Glutamatergic neuron (in vitro differentiated cells): ENCODE measurements at regions not wholly inside any gene's neighbourhood (a gene's known extent, or its start where the extent isn't known, plus 50 kb on each side); places are given as distances from the start of the nearest gene placed in this dataset.

Experiments used
- DNase-seq: peaks from one replicate; pipeline ENCODE4 v3.0.0; 2022
- H3K27ac Mint-ChIP-seq: one replicate; pipeline ENCODE4 v1.8.0; 2020; ENCODE audit warnings: mild to moderate bottlenecking, mixed read lengths, inconsistent platforms; ENCODE audit not compliant: unreplicated experiment
- H3K27me3 Mint-ChIP-seq: one replicate; pipeline ENCODE4 v1.8.0; 2020; ENCODE audit warnings: mild to moderate bottlenecking, moderate library complexity, mixed read lengths, inconsistent platforms; ENCODE audit not compliant: unreplicated experiment
- H3K36me3 Mint-ChIP-seq: one replicate; pipeline ENCODE4 v1.8.0; 2020; ENCODE audit warnings: mild to moderate bottlenecking, mixed read lengths, inconsistent platforms; ENCODE audit not compliant: unreplicated experiment
- H3K4me1 Mint-ChIP-seq: one replicate; pipeline ENCODE4 v1.8.0; 2020; ENCODE audit warnings: mild to moderate bottlenecking, low read depth, mixed read lengths, inconsistent platforms; ENCODE audit not compliant: unreplicated experiment
- H3K4me3 Mint-ChIP-seq: one replicate; pipeline ENCODE4 v1.8.0; 2020; ENCODE audit warnings: mild to moderate bottlenecking, mixed read lengths, inconsistent platforms; ENCODE audit not compliant: unreplicated experiment
- H3K9me3 Mint-ChIP-seq: one replicate; pipeline ENCODE4 v1.8.0; 2020; ENCODE audit warnings: mild to moderate bottlenecking, moderate library complexity, mixed read lengths, inconsistent platforms; ENCODE audit not compliant: unreplicated experiment
- TF ChIP-seq, protein P1 (sequence below): fragments of 200-600 bp; sonication (generic); IDR thresholded peaks from one replicate; pipeline ENCODE4 v1.5.0; 2021; ENCODE audit not compliant: partially characterized antibody, unreplicated experiment

DNA sequence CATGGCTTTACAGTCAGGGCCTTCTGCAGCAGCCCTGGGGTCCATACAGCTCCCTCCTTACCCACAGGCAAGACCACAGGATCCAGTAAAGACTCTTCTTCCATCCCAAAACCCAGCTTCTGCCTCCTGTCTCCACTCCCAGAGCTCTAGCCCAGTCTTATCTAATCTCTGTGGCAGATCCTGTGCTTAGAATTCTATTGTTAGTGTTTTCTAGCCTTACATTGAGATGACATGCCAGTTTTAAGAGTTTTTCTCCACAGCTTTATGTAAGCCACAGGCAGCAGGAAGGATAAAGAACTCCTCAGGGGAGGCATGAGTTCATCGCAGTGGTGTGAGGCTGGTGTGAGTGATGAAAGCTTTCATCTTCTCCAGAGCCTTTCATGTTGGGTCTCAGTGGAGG lies 129.1 kb downstream of the RCHY1 start:
- Mint-ChIP-seq H3K27me3 (peaks cover 3% of the 10 kb centered on the region), H3K36me3 (no peaks in the 10 kb centered on the region), H3K4me1 (no peaks in the 10 kb centered on the region), H3K9me3 (peaks cover 1% of the 10 kb centered on the region), H3K27ac (no peak overlapping the region), H3K4me3 (no peak overlapping the region)
- TF ChIP-seq, protein P1, sequence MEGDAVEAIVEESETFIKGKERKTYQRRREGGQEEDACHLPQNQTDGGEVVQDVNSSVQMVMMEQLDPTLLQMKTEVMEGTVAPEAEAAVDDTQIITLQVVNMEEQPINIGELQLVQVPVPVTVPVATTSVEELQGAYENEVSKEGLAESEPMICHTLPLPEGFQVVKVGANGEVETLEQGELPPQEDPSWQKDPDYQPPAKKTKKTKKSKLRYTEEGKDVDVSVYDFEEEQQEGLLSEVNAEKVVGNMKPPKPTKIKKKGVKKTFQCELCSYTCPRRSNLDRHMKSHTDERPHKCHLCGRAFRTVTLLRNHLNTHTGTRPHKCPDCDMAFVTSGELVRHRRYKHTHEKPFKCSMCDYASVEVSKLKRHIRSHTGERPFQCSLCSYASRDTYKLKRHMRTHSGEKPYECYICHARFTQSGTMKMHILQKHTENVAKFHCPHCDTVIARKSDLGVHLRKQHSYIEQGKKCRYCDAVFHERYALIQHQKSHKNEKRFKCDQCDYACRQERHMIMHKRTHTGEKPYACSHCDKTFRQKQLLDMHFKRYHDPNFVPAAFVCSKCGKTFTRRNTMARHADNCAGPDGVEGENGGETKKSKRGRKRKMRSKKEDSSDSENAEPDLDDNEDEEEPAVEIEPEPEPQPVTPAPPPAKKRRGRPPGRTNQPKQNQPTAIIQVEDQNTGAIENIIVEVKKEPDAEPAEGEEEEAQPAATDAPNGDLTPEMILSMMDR = no peak
- no peak for DNase-seq

DNA sequence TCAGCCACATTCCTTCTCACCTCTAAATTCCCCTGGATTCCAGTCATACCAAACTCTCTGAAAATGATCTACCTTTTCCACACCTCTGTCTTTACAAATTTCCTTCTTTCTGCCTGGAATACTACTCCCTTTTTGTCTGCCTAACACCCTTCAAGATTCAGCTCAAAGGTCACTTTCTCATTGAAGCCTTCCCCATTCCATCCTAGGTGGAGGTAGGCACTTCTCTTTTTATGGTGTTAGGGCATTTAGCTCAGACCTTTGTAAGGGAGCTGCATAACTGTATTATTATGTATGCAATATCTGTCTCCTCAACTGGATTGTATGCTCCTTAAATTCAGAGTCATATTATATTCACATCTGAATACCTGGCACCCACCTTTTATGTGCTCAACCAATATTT lies 137.7 kb downstream of the RCHY1 start:
- Mint-ChIP-seq H3K27me3 (peaks cover 2% of the 10 kb centered on the region), H3K27ac (no peak overlapping the region), H3K4me1 (no peaks in the 10 kb centered on the region), H3K36me3 (peaks cover 5% of the 10 kb centered on the region), H3K9me3 (no peaks in the 10 kb centered on the region), H3K4me3 (no peak overlapping the region)
- DNase-seq = no peak
- TF ChIP-seq, protein P1 = no peak

DNA sequence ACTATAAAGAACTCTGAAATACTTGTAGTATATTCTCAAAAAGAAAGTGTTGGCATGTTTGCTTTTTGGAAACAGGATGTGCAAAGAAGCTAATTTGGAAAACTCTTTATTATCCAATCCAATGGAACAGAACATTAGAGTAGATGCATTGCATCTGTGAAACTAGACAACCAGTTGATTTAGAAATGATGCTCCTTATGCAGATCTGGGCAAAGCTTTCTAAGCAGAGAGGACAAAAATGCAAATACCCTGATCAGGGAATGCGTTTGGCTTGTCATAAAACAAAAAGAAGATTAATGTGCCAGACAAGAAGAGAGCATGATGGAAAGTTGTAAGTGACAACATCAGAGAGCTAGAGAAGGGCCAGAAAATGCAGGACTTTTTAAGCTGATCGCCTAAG lies 142.3 kb downstream of the RCHY1 start:
- no peak overlapping the region for H3K4me3 Mint-ChIP-seq

DNA sequence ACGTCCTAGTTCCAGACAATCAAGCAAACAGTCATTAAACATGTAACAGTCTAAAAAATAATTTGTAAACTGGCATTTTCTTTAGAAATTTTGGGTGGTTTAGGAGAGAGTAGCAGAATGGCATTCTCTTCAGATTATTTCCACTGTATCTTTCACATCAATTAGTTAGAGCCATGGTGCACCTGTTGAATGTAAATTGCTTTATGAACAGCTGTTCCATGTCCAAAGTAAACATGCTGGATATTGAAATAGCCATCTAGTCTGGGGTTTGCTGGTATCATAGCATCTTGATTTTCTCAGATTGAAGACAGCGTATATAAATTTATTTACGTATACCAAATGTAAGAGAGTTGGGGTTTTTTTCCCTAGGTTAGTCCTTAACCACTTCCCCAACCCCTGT lies 143.6 kb downstream of the RCHY1 start:
- H3K4me1 Mint-ChIP-seq = no peaks in the 10 kb centered on the region
- no peaks in the 10 kb centered on the region for H3K36me3 Mint-ChIP-seq
- no peak overlapping the region for H3K27ac Mint-ChIP-seq
- TF ChIP-seq, protein P1 = no peak
- H3K27me3 Mint-ChIP-seq = peaks cover 2% of the 10 kb centered on the region
- H3K4me3 Mint-ChIP-seq = no peak overlapping the region
- no peaks in the 10 kb centered on the region for H3K9me3 Mint-ChIP-seq
- DNase-seq = no peak

More for the DNA sequence above, 142.3 kb downstream of the RCHY1 start:
- H3K27me3 Mint-ChIP-seq = peaks cover 2% of the 10 kb centered on the region
- DNase-seq = no peak
- no peaks in the 10 kb centered on the region for H3K4me1 Mint-ChIP-seq
- H3K27ac Mint-ChIP-seq = no peak overlapping the region
- TF ChIP-seq, protein P1 = no peak
- H3K36me3 Mint-ChIP-seq = no peaks in the 10 kb centered on the region
- H3K9me3 Mint-ChIP-seq = no peaks in the 10 kb centered on the region

DNA sequence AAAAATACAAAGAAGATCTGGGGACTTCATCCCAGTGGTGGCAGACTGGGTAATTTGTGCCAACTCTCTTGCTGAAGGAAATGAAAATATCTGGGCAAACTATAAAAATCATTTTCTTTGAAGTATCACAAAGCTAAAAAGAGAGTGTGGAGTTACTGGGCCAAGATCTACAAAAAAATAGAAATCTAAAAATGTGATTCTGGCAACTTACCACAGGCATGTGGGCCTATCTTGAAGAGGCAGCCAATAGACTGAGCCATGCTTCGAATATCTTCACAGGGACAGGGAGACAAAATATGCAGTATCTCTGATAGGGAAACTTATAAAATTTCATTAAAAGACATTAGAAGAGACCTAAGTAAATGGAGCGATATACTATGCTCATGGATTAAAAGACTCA lies 168.8 kb downstream of the RCHY1 start:
- Mint-ChIP-seq H3K27ac (no peak overlapping the region), H3K27me3 (peaks cover 2% of the 10 kb centered on the region), H3K36me3 (no peaks in the 10 kb centered on the region), H3K4me3 (no peak overlapping the region), H3K9me3 (no peaks in the 10 kb centered on the region), H3K4me1 (no peaks in the 10 kb centered on the region)
- DNase-seq = no peak
- TF ChIP-seq, protein P1 = no peak
